ENCODE measurements at regions not wholly inside any gene's neighbourhood (a gene's known extent, or its start where the extent isn't known, plus 50 kb on each side); places are given as distances from the start of the nearest gene placed in this dataset.

DNA sequence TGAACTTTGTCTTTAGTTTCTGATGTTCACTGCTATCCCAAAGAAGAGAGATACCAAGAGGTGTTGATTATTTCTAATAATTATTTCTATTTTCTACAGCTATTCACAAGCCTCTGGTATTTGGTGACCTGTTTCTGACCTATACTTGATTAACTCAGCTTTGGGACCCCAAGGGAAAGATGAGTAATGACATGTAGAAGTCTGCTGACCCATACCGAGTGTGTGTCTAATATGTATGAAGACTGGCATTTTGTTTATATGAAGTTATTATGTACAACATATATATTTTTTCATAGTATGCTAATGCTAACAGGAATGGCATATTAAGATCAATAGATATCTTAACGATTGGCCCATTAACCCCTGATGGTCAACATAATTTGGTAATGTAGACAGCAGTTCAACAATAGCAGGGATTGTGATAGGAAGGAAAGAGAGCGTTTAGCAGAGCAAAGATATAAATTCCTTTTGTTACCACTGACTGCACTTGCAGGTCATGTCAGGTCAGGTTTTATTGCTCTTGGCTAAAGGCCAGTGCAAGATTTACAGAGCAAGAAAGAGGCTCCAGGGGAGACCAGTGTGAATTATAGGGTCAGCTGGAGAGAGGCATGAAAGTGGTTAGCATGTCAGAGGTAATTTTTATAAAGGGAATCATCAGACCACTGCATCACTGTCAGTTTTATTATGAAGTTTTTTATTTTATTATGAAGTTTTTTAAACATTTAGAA, 94.7 kb upstream of the DIPK2B start:
- peak; percentile 53 for DNase-seq (ENCODE audit: low read depth)
- TF ChIP-seq, protein P1, sequence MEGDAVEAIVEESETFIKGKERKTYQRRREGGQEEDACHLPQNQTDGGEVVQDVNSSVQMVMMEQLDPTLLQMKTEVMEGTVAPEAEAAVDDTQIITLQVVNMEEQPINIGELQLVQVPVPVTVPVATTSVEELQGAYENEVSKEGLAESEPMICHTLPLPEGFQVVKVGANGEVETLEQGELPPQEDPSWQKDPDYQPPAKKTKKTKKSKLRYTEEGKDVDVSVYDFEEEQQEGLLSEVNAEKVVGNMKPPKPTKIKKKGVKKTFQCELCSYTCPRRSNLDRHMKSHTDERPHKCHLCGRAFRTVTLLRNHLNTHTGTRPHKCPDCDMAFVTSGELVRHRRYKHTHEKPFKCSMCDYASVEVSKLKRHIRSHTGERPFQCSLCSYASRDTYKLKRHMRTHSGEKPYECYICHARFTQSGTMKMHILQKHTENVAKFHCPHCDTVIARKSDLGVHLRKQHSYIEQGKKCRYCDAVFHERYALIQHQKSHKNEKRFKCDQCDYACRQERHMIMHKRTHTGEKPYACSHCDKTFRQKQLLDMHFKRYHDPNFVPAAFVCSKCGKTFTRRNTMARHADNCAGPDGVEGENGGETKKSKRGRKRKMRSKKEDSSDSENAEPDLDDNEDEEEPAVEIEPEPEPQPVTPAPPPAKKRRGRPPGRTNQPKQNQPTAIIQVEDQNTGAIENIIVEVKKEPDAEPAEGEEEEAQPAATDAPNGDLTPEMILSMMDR (IDR thresholded peaks at IDR 0.05; ENCODE audit: insufficient read depth, low read length, poor library complexity, severe bottlenecking) = no peak

DNA sequence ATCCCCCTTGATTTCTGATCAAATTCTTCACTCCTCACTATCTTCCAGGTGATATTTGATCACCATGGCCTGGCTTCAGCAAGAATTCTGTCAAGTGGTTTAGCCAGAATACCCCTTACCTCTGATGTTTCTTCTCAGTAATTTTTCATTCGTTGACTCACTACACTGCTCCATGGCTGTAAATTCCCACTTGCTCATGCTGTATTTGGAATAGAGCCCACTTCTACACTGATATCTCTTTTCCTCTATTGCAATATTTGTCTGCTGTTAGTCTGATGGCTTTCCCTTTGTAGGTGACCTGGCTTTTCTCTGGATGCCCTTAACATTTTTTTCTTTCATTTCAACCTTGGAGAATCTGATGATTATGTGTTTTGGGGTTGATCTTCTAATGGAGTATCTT, 73.9 kb upstream of the DIPK2B start:
- DNase-seq (ENCODE audit: low read depth) = no peak
- TF ChIP-seq, protein P1 (IDR thresholded peaks at IDR 0.05; ENCODE audit: insufficient read depth, low read length, poor library complexity, severe bottlenecking) = no peak
- Histone ChIP-seq H3K27me3 (ENCODE audit: control insufficient read depth, insufficient read depth, low read length) (no peaks in the 10 kb centered on the region), H3K4me3 (ENCODE audit: low read depth, low read length) (no peak overlapping the region), H3K36me3 (ENCODE audit: control insufficient read depth, insufficient read depth, low read length) (no peaks in the 10 kb centered on the region)

More for the DNA sequence above, 94.7 kb upstream of the DIPK2B start:
- no peaks in the 10 kb centered on the region for H3K36me3 ChIP-seq (ENCODE audit: control insufficient read depth, insufficient read depth, low read length)
- no peak overlapping the region for H3K4me3 ChIP-seq (ENCODE audit: low read depth, low read length)
- no peaks in the 10 kb centered on the region for H3K27me3 ChIP-seq (ENCODE audit: control insufficient read depth, insufficient read depth, low read length)

DNA sequence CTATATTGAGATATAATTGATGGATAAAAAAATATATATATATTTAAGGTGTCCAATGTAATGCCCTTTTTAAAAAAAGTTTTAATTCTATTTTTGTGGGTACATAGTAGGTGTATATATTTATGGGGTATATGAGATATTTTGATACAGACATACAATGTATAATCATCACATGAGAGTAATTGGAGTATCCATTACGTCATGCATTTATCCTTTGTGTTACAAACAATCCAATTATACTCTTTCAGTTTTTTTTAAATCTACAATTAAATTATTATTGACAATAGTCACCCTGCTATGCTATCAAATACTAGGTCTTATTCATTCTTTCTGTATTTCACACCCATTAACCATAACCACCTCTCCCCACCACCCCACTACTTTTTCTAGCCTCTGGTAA, 66.3 kb upstream of the DIPK2B start:
- Histone ChIP-seq H3K36me3 (ENCODE audit: control insufficient read depth, insufficient read depth, low read length) (no peaks in the 10 kb centered on the region), H3K27me3 (ENCODE audit: control insufficient read depth, insufficient read depth, low read length) (no peaks in the 10 kb centered on the region), H3K4me3 (ENCODE audit: low read depth, low read length) (no peak overlapping the region)
- TF ChIP-seq, protein P1 (IDR thresholded peaks at IDR 0.05; ENCODE audit: insufficient read depth, low read length, poor library complexity, severe bottlenecking) = no peak
- no peak for DNase-seq (ENCODE audit: low read depth)

DNA sequence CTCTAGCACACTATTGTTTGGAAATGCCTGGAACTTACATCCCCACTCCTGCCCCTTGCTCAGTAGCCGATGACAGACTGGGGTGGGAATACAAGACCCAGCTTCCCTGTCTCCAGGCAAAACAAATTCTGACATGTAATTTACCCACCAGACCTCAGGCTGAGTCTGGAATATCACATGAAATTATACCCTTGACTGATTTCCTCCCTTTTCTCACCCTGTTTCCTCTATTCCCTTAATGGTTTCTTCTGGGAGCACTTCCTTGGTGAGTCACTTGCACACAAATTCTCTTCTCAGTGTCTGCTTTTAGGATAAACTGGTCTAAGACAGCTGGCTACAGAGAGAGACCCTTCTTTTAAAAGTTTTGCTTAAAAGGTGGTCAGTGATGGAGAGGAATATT, 65.8 kb upstream of the DIPK2B start:
- Histone ChIP-seq H3K4me3 (ENCODE audit: low read depth, low read length) (no peak overlapping the region), H3K27me3 (ENCODE audit: control insufficient read depth, insufficient read depth, low read length) (no peaks in the 10 kb centered on the region), H3K36me3 (ENCODE audit: control insufficient read depth, insufficient read depth, low read length) (no peaks in the 10 kb centered on the region)
- peak; percentile 38 for DNase-seq (ENCODE audit: low read depth)
- TF ChIP-seq, protein P1 (IDR thresholded peaks at IDR 0.05; ENCODE audit: insufficient read depth, low read length, poor library complexity, severe bottlenecking) = no peak

DNA sequence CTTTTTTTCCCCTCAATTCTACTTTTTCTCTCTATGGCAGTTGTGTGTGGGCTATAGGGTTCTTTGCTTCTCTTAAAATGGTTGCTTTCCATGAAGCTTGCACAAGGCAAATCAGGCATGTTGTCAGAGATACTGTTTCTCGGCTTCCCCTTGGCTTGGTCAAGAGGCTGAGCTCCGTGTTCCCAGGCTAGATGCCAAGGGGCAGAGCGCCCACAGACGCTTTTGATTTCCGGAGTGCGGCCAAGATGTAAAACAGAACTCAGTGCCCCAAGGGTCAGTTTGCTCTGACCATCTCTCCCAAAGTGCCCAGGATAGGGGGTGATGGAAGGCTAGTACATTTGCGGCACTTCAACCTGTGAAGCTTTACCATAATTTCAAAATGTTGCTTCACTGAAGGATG, 64.2 kb upstream of the DIPK2B start:
- TF ChIP-seq, protein P1 (IDR thresholded peaks at IDR 0.05; ENCODE audit: insufficient read depth, low read length, poor library complexity, severe bottlenecking) = no peak
- H3K36me3 ChIP-seq (ENCODE audit: control insufficient read depth, insufficient read depth, low read length) = no peaks in the 10 kb centered on the region
- H3K27me3 ChIP-seq (ENCODE audit: control insufficient read depth, insufficient read depth, low read length) = no peaks in the 10 kb centered on the region
- no peak for DNase-seq (ENCODE audit: low read depth)
- H3K4me3 ChIP-seq (ENCODE audit: low read depth, low read length) = no peak overlapping the region

DNA sequence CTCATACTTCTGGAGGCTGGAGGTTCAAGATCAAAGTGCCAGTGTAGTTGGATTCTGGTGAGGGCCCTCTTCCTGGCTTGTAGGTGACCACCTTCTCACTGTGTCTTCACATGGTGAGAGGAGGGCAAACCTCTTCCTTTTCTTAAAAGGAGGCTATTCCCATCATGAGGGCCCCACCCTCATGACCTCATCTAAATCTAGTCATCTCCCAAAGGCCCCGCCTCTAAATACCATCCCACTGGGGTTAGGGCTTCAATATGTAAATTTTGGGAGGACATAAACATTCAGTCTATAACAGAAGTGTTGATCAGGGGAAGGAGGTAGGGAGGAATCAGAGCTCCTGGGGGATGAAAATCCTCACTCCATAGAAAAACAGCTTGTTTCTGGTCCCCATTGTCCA, 60.8 kb upstream of the DIPK2B start:
- Histone ChIP-seq H3K36me3 (ENCODE audit: control insufficient read depth, insufficient read depth, low read length) (no peaks in the 10 kb centered on the region), H3K27me3 (ENCODE audit: control insufficient read depth, insufficient read depth, low read length) (no peaks in the 10 kb centered on the region), H3K4me3 (ENCODE audit: low read depth, low read length) (no peak overlapping the region)
- TF ChIP-seq, protein P1 (IDR thresholded peaks at IDR 0.05; ENCODE audit: insufficient read depth, low read length, poor library complexity, severe bottlenecking) = no peak
- no peak for DNase-seq (ENCODE audit: low read depth)

Data from kidney epithelial cell (primary cell).